HG03457 (cell line): ENCODE measurements at regions not wholly inside any gene's neighbourhood (a gene's known extent, or its start where the extent isn't known, plus 50 kb on each side); places are given as distances from the start of the nearest gene placed in this dataset.

Source experiments
- ATAC-seq: cut with Tn5 transposase; IDR thresholded peaks from one replicate; pipeline ENCODE4 v1.9.1; 2021; ENCODE audit warnings: moderate number of reproducible peaks; ENCODE audit not compliant: unreplicated experiment

DNA sequence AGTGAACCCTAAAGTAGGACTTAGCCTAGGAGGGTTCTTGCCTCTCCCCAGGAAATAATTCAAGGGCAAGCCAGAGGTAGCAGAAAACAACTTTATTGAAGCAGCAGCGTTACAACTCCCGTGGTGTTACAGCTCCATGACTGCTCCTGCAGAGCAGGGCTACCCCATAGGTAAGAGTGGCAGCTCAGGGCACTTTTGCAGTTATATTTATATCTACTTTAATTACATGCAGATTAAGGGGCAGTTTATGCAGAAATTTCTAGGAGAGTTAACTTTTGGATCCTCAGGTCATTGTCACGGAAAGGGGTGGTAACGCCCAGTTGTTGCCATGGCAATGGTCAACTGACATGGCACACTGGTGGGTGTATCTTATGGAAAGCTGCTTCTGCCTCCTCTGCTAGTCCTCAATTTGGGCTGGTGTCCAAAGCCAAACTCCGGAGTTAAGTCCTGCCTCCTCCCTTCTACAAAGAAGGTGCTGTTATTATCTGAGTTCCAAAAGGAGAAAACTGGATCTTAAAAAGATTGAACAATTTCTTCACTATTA, 1413.0 kb downstream of the DSC3 start:
- no peak for ATAC-seq

DNA sequence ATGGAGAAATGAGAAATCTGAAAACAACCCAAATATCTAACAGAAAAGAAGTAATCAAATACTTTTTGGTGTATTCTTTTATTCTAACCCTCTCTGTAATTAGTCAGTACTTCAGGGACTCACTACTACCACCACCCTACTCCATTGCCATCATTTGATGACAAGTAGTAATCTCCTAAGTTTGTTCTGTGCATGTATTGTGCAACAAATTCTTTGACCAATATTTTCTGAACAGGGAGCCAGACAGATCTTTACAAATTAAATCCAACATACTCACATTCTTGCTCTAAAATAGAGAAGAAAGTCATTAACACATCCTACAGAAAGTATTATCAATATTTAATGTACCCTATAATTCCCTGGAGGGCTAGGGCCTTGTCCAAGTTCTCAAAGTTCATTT, 1416.4 kb downstream of the DSC3 start:
- ATAC-seq: no peak

DNA sequence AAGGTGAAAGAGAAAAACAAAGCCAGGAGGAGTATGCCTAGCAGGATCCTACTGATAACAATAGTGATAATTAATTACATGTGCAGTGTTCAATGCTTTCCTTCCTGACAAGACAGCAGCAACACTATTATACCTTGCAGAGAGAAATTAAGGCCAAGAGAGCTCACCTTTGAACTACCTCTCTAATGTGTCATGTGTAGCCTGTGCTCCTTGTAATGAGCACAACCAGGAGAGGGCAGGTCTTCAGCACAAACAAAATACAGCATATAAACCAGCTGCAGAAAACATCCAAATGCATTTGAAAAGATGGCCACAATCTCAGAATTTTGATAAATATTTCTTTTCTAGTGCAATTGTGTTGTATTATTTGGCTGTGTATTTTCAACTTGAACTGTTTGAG, 1425.7 kb downstream of the DSC3 start:
- no peak for ATAC-seq

DNA sequence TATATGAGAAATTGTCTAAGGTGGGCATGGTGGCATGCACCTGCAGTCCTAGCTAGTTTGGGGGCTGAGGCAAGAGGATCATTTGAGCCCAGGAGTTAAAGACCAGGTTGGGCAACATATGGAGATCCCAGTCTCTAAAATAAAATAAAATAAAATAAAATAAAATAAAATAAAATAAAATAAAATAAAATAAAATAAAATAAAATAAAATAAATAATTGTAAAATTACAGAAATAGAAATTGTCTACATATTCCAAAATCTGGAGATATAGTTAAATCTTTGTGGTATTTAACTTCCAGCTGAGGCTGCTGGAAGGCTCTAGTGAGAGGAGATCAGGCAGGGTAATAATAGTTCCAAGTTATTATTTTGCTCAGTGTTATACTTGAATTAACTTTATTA, 1432.1 kb upstream of the CDH2 start:
- no peak for ATAC-seq

GRCh38 chr18:29605365-29605764, 1428.4 kb upstream of the CDH2 start:
- no peak for ATAC-seq

GRCh38 chr18:29596959-29597358, 1420.0 kb upstream of the CDH2 start:
- no peak for ATAC-seq

- ATAC-seq: no peak
Measured at GRCh38 chr18:29594493-29594892, 1417.6 kb upstream of the CDH2 start.

DNA sequence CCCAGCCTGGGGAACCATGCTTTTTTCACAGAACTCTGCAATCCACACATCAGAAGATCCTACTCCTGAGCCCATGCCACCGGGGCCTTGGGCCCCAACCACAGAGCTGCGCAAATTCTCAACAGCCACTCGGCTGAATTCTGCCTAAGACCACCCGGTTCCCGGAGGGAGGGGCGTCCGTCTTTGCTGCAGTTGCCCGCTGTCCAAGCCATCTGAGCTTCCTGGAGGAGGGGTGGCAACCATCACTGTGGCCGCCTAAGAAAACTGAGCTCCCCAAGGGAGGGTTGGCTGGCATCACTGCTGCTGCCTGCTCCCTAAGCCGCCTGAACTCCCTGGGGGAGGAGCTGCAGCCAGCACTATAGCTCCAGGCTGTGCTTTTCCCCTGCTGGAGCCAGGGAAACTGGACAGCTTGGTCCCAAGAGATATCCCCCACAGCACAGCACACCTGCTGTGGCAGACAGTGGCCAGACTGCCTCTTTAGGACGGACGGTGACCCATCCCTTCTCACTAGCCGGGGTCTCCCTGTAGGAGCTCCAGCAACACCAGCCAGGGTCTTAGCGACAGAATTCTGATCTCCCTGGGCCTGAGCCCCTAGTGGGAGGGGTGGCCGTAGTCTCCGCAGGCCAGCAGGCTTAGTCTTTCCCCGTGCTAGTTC, 1411.6 kb upstream of the CDH2 start:
- ATAC-seq: no peak

GRCh38 chr18:29586210-29586609, 1409.3 kb upstream of the CDH2 start:
- ATAC-seq: no peak

DNA sequence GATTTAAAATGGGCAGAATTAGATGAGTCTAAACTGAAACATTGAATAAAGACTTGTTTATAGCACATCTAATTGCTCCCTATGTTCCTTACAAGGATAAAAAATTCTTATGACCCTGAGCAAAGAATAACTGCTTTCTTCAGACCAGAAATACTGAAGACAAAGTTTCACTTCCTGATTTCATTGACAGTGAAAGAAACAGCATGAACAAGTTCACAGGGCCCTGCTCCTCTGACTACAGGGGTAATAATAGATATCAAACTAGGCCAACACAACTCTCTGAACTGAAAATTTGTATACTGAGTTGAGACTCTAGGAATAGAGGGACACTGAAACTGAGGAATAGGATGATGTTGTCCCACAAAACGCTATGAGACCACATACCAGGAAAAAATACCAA, 1383.3 kb upstream of the CDH2 start:
- peak; percentile 67 for ATAC-seq

DNA sequence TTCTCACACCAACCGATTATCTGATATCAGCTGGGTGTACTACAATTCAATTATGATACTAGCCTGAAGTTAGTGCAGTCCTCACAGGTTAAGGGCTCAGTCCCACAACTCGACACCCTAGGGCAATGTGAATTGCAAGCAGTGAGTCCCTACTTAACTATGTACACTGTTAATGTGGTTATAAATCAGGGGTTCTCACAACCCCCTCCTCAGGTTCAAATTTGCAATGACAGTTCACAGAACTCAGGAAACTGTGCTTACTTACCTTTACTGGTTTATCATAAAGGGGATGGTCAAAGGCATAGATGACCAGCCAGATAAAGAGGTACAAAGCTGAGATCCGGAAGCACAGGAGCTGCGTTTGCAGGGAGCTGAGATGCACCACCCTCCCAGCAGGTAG, 1379.1 kb upstream of the CDH2 start:
- ATAC-seq: no peak

GRCh38 chr18:29549759-29550158, 1372.8 kb upstream of the CDH2 start:
- no peak for ATAC-seq

DNA sequence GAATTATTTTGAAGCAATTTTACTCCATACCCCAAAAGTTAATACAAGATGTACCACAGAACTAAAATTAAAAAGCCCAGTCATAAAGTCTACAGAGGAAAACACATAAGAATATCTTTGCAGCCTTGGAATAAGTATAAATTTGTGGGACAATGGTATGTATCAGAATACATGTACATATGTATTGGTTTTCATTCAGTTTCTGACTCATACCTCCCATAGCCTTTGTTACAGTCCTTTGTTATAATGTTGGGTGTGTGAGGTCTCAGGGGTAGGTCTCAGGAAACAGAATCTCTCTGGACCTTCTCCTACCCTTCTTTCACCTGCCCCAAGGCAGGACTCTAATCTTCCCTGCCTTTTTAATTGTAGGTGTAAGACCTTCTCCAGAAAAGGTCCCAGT, 1370.7 kb upstream of the CDH2 start:
- ATAC-seq: no peak

DNA sequence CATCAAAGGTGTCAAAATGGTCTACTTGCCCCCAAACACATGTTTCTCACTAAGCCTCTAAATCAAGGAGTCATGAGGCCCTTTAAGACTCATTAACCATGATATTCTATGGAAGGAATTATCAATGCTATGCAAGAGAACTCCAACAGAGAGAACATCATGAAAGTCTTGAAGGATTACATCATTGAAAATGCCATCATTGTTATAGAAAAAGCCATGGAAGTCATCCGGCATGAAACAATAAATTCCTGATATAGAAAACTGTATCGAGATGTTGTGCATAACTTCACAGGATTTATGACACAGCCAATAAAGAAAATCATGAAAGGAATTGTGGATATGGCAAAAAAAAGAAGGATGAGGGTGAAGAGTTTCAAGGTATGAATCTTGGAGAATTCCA, 1363.6 kb upstream of the CDH2 start:
- no peak for ATAC-seq

DNA sequence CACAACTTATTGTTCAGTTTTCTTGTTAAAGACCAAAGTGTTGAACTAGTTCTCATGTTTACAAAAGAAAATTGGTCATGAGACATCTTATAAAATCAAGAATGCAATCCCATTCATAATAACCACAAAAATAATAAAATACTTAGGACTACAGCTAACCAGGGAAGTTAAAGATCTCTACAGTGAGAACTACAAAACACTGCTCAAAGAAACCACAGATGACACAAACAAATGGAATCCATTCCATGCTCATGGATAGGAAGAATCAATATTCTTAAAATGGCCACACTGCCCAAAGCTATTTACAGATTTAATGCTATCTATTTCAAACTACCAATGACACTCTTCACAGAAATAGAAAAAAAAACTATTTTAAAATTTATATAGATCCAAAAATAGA, 1354.8 kb upstream of the CDH2 start:
- ATAC-seq: no peak

- no peak for ATAC-seq
Measured at GRCh38 chr18:29523371-29523770, 1346.4 kb upstream of the CDH2 start.

DNA sequence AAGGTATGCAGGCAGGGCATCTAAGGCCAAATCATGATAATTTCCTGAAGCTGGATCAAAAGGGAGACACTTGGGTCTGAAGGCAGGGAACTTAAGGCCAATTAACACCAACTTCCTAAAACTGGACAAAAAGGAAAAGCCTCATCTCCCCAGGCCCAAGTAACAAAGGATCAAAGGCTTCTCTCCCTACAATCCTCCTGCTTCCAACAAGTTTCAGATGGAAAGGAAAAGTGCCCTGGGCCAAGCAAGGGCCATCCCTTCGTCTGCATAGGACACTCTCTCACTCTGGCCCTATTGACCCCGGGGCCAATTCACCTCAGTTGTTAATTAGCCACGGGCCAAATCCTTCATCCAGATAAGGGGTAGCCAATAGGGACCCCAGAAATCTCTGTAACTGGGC, 1335.8 kb upstream of the CDH2 start:
- ATAC-seq: no peak

DNA sequence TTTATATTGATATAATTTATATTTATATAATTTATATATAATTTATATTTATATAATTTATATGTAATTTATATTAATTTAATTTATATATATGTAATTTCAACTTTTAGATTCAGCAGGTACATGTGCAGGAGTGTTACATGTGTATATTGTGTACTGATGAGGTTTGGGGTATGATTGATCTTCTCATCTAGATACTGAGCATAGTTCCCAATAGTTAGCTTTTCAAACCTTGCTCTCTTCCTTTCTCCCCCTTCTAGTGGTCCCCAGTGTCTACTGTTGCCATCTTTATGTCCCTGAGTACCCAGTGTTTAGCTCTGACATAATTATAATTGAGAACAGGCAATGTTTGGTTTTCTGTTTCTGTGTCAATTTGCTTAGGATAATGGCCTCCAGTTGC, 1335.3 kb upstream of the CDH2 start:
- ATAC-seq: no peak

GRCh38 chr18:29501952-29502351, 1325.0 kb upstream of the CDH2 start:
- no peak for ATAC-seq

DNA sequence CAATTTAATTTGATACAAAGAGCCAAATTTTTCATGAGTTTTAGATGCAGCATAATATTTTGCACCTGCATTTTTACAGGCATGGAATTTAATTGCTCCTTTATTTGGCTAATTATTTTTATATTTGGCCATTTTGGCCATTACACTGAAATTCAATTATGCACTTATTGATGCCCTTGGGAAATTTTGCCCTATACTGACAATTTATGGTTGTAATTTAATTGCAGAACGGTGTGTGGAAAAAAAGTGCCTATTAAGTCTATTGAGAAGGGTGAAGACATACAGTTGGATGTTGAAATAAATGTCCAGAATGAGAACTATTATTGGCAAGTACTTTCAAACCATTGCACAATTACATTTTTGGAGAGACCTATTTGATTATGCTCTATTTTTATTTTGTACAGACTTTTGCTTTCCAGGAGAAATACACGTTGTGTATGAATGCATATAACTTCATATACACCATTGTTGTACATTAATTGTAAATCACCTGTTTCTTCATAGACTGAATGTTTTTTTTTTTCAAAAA, 1319.3 kb upstream of the CDH2 start:
- no peak for ATAC-seq

DNA sequence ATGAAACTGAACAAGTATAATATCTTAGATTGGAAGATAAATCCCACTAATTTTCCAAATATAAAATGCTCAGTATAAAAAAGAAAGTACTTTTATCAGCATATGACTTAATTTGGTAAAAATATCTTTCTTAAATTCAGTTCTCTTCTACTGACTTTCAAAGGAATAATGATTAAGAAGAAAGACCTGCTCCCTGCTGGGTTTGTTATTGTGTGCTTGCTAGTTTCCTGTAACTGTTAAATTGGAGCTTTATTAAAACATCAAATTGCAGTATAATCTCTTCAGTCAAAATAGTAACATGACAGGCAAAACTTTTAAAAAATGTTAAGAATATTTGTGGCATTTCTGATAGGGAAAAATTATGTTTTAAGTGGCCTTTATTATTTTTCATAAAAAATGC, 1317.4 kb upstream of the CDH2 start:
- no peak for ATAC-seq

DNA sequence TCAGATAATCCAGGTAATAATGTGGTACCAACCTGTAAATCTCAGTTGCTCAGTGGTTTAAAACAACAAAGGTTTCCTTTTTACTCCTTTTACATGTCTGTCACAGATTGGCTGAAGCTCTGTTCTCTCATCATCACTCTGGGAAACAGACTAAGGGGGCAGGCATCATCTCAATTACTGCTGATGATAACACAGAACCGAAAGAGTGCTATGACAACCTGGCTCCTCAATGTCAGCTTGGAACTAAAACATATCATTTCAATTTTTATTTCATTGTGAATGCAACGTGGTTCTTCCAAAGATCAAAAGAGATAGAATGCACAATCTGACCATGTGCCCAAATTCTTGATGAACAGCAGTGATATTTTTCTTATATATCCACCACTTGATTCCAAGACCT, 1315.0 kb upstream of the CDH2 start:
- ATAC-seq: no peak

GRCh38 chr18:29488617-29489016, 1311.7 kb upstream of the CDH2 start:
- ATAC-seq: no peak
